Fibroblast of lung (primary cell): ENCODE measurements at regions not wholly inside any gene's neighbourhood (a gene's known extent, or its start where the extent isn't known, plus 50 kb on each side); places are given as distances from the start of the nearest gene placed in this dataset.

Source experiments
- EZH2 ChIP-seq: IDR thresholded peaks from 2 replicates; pipeline ENCODE4 v1.5.1; 2012; ENCODE audit warnings: low read length, control low read depth, mild to moderate bottlenecking; ENCODE audit errors: missing control alignments
- TF ChIP-seq, protein P1 (sequence below), 2 donors: IDR thresholded peaks in 1 of 2; conservative IDR thresholded peaks in 1 of 2; 1 replicate in 1 of 2; 2 replicates in 1 of 2; pipeline ENCODE4 v1.5.1; 2011 to 2012; ENCODE audit warnings: low read length in 2 of 2, control low read depth in 1 of 2, inconsistent platforms in 1 of 2, low read depth in 1 of 2, mild to moderate bottlenecking in 1 of 2

DNA sequence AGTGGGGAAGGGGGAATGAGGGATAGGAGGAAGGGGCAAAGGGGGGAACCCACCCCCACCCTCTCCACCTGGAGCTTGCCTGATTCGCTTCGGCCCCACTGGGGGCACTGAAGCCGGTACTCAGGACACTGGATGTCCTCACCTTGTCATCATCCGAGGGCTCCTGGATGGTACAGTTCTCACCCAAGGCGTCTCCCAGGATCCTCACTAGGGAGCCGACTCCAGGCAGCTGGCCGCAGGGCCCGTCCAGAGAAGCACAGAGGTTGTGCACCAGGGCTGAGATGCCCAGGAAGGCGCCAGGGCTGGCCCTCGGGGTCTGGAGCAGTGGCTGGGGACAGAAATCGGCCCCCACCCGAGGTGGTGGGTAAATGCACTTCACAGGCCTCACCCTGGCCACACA, 92.3 kb downstream of the LITAF start:
- TF ChIP-seq, protein P1, sequence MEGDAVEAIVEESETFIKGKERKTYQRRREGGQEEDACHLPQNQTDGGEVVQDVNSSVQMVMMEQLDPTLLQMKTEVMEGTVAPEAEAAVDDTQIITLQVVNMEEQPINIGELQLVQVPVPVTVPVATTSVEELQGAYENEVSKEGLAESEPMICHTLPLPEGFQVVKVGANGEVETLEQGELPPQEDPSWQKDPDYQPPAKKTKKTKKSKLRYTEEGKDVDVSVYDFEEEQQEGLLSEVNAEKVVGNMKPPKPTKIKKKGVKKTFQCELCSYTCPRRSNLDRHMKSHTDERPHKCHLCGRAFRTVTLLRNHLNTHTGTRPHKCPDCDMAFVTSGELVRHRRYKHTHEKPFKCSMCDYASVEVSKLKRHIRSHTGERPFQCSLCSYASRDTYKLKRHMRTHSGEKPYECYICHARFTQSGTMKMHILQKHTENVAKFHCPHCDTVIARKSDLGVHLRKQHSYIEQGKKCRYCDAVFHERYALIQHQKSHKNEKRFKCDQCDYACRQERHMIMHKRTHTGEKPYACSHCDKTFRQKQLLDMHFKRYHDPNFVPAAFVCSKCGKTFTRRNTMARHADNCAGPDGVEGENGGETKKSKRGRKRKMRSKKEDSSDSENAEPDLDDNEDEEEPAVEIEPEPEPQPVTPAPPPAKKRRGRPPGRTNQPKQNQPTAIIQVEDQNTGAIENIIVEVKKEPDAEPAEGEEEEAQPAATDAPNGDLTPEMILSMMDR (conservative IDR thresholded peaks at IDR 0.05 in 1 of 2, IDR thresholded peaks at IDR 0.05 in 1 of 2; ENCODE audit: low read depth in 1 of 2, low read length in 2 of 2), result no peak
- TF ChIP-seq EZH2, result no peak
